Pancreas (tissue), 10 donors: ENCODE measurements at regions not wholly inside any gene's neighbourhood (a gene's known extent, or its start where the extent isn't known, plus 50 kb on each side); places are given as distances from the start of the nearest gene placed in this dataset.
"Not testable (repeated sequence)": the region's sequence is repeated elsewhere in the genome, so short reads cannot be mapped to it uniquely, and the experiment has no call there.

Experiments used
- ATAC-seq, 4 donors: fragments of 200-7000 bp; cut with Tn5 transposase; one replicate each; pipeline versions ENCODE4 v1.8.0 to v1.9.1; 2020; ENCODE audit warnings: mild to moderate bottlenecking in 4 of 4, moderate library complexity in 4 of 4
- DNase-seq, 6 donors: peaks; one replicate each; pipeline ENCODE4 v3.0.0-alpha.2; 2020
- FAIRE-seq: peaks from 2 replicates; lab custom pipeline; 2012; peaks lifted over from hg19 to GRCh38; lab: Jason Lieb, UNC
- H3K27ac ChIP-seq, 4 donors: fragments of 200-600 bp; sonication (generic); 1 replicate in 3 of 4; 2 replicates in 1 of 4; pipeline versions ENCODE4 v1.5.0 to v1.8.0; 2020
- H3K27me3 ChIP-seq, 4 donors: fragments of 200-600 bp; one replicate each; pipeline ENCODE4 v1.8.0; 2021
- H3K36me3 ChIP-seq, 3 donors: fragments of 200-600 bp; sonication (generic) in 1 of 3; one replicate each; pipeline versions ENCODE4 v1.5.0 to v1.8.0; 2020 to 2021
- H3K4me1 ChIP-seq, 3 donors: fragments of 200-600 bp; one replicate each; pipeline ENCODE4 v1.8.0; 2021
- H3K4me3 ChIP-seq, 4 donors: fragments of 200-600 bp; sonication (generic) in 2 of 4; one replicate each; pipeline versions ENCODE4 v1.5.0 to v1.8.0; 2020 to 2021
- H3K9me3 ChIP-seq, 4 donors: fragments of 200-600 bp; one replicate each; pipeline ENCODE4 v1.8.0; 2021
- WGBS, 2 donors: extraction: QIAGEN DNeasy Blood & Tissue Kit; methylation state at CpG; one replicate each; pipeline ENCODE4 v1.1.7; 2013; 5-methylcytosine and 5-hydroxymethylcytosine counted together
- intact Hi-C, 3 donors: fragments of 100-400 bp; cut with DNase I; formaldehyde crosslinking; loops; one replicate each; pipeline versions ENCODE4 v1.11.1 to v1.14.2; 2022
- TF ChIP-seq, protein P1 (sequence below), 4 donors: fragments of 200-600 bp; sonication (generic) in 3 of 4; IDR thresholded peaks; one replicate each; pipeline versions ENCODE4 v1.5.0 to v1.8.0; 2021; ENCODE audit warnings: antibody characterized with exemption in 4 of 4
- donor health status: healthy with polysubstance abuse.
- donor health status: DM: no; HTN: no; CAD: no; lungs with moderate emphysema.
- donor health status: DM: no; HTN: no; CAD: no.
- donor health status: control.
- donor health status: control.
- donor health status: Bipolar disorder and iron deficiency.
- donor health status: DM: yes; HTN: yes; CAD: no.
- donor health status: DM: no; HTN: no; CAD: no.
- donor health status: DM: no; HTN: no; CAD: no.
- donor health status: DM: yes; HTN: yes; CAD: no.

DNA sequence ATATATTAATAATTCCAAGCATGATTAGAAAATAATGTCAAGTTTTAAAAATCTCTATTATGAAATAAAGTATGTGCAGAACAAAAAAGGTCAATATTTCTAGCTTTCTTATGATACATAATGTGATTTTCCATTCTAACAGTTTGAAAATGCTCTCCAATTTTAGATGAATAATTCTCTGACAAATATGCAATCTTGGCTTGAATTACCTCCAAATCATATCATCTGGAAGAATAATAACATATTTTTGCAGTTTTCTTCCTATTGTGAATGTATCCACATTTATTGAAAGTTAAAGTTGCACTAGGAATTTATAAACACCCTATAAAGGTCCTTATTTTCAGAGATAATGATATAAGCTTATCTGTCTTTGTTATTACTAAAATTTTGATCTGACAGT lies 548.5 kb upstream of the SLC10A2 start:
- no peaks in the 10 kb centered on the region for H3K9me3 ChIP-seq
- H3K27me3 ChIP-seq: no peaks in the 10 kb centered on the region
- FAIRE-seq (no peak), ATAC-seq (no peak), DNase-seq (no peak)
- intact Hi-C loops: no loop called here
- no peak overlapping the region for H3K4me3 ChIP-seq
- no peak overlapping the region for H3K27ac ChIP-seq
- H3K4me1 ChIP-seq: no peaks in the 10 kb centered on the region
- TF ChIP-seq, protein P1, sequence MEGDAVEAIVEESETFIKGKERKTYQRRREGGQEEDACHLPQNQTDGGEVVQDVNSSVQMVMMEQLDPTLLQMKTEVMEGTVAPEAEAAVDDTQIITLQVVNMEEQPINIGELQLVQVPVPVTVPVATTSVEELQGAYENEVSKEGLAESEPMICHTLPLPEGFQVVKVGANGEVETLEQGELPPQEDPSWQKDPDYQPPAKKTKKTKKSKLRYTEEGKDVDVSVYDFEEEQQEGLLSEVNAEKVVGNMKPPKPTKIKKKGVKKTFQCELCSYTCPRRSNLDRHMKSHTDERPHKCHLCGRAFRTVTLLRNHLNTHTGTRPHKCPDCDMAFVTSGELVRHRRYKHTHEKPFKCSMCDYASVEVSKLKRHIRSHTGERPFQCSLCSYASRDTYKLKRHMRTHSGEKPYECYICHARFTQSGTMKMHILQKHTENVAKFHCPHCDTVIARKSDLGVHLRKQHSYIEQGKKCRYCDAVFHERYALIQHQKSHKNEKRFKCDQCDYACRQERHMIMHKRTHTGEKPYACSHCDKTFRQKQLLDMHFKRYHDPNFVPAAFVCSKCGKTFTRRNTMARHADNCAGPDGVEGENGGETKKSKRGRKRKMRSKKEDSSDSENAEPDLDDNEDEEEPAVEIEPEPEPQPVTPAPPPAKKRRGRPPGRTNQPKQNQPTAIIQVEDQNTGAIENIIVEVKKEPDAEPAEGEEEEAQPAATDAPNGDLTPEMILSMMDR (IDR thresholded peaks at IDR 0.05): no peak
- no peaks in the 10 kb centered on the region for H3K36me3 ChIP-seq

DNA sequence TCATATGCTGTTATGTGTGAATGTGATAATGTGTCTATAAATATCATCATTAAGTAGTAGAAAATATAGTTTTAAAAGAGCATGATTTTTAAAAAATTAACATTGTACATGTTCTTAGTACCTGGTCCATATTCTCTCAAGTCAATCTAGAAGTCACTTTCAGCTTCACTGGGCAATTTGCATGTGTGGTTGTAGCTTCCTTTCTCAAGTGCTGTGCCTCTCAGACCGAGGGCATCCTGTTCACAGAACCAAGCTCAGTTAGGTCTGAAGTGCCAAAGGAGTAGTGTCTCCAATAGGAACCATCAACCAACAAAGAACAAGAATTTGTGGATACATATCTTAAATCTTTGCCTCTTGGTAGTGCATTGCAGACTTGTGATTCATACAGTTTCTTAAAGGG lies 541.8 kb upstream of the SLC10A2 start:
- Histone ChIP-seq H3K36me3 (no peaks in the 10 kb centered on the region), H3K4me3 (no peak overlapping the region), H3K4me1 (no peaks in the 10 kb centered on the region), H3K27me3 (no peaks in the 10 kb centered on the region), H3K9me3 (no peaks in the 10 kb centered on the region), H3K27ac (no peak overlapping the region)
- ATAC-seq (no peak), DNase-seq (no peak), FAIRE-seq (no peak)
- 38 to 59% methylated on average over 1 of the region's 1 CpG for WGBS, 2 donors
- intact Hi-C loops: no loop called here
- TF ChIP-seq, protein P1 (IDR thresholded peaks at IDR 0.05): no peak

DNA sequence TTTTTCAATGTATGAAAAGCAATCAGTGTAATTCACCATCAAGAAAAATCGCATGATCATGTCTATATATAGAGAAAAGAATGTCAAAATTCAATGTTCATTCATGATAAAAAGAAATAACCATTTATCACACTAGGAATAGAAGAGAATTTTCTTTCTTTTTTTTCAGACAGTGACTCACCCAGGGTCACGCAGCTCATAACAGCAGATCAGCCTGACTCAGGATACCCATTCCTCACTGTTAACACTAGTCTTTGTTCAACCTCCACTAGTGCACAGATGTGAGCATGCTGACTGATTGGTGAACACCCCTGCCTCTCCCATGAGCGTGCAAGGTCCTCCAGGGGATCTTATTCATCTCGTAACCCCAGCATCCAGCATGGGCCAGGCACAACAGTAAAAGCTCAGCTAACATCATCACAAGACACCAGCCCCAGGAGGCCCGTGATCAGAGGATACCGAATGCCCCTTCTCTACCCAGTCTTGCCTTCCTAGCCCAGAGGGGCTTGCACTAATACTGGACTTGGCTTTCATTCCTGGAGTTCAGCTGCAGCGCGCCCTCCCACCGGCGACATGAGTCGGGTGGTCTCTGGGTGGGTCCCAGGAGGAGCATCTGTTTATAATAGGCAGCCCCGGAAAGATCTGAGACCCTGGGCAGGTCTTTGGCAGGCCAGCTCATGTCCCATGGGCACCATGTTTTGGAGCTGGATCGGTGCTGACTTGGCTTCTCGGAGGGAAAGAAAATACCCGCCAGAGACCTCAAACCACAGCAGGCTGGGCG lies 539.5 kb upstream of the SLC10A2 start:
- 78 to 91% methylated on average over 16 of the region's 16 CpGs for WGBS, 2 donors
- DNase-seq (no peak), FAIRE-seq (no peak), ATAC-seq (no peak)
- no peaks in the 10 kb centered on the region for H3K4me1 ChIP-seq
- TF ChIP-seq, protein P1 (IDR thresholded peaks at IDR 0.05): no peak
- H3K4me3 ChIP-seq: no peak overlapping the region
- H3K9me3 ChIP-seq: no peaks in the 10 kb centered on the region
- intact Hi-C loops: no loop called here
- no peak overlapping the region for H3K27ac ChIP-seq
- no peaks in the 10 kb centered on the region for H3K27me3 ChIP-seq
- H3K36me3 ChIP-seq: no peaks in the 10 kb centered on the region

DNA sequence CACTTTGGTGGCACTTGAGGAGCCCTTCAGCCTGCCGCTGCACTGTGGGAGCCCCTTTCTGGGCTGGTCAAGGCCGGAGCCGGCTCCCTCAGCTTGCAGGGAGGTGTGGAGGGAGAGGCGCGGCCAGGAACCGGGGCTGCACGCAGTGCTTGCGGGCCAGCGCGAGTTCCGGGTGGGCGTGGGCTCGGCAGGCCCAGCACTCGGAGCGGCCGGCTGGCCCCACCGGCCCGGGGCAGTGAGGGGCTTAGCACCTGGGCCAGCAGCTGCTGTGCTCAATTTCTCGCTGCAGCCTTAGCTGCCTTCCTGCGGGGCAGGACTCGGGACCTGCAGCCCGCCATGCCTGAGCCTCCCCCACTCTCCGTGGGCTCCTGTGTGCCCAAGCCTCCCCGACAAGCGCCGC lies 533.7 kb upstream of the SLC10A2 start:
- WGBS, 2 donors: 82 to 85% methylated on average over 18 to 26 of the region's 26 CpGs
- H3K9me3 ChIP-seq, H3K27me3 ChIP-seq, H3K4me1 ChIP-seq, ATAC-seq, FAIRE-seq, intact Hi-C loops, H3K27ac ChIP-seq, H3K4me3 ChIP-seq, H3K36me3 ChIP-seq: not testable (repeated sequence)
- peak in 1 of 6 donors; percentile 41 for DNase-seq

DNA sequence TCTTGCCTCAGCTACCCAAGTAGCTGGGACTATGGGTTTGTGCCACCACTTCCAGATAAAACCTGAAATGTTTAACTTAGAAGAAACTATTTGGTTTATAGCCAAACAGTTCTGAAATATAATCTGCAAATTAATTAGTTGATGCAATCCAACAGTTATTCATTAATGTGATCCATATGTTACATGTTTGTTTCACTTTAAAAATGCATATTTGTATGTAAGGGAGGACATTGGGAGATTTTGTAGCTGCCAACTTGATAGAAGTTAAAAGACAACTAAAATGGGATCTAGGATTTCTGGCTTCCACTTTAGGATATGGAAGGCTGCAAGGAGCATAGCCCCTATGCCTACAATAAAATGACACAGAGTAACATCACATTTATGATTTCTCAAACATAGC lies 532.5 kb upstream of the SLC10A2 start:
- Histone ChIP-seq H3K27ac (no peak overlapping the region), H3K36me3 (no peaks in the 10 kb centered on the region), H3K27me3 (no peaks in the 10 kb centered on the region), H3K4me3 (no peak overlapping the region), H3K9me3 (no peaks in the 10 kb centered on the region), H3K4me1 (no peaks in the 10 kb centered on the region)
- TF ChIP-seq, protein P1 (IDR thresholded peaks at IDR 0.05): no peak
- ATAC-seq (no peak), FAIRE-seq (no peak), DNase-seq (no peak)
- intact Hi-C loops: no loop called here
